Stomach smooth muscle (tissue), 2 donors: ENCODE measurements at regions not wholly inside any gene's neighbourhood (a gene's known extent, or its start where the extent isn't known, plus 50 kb on each side); places are given as distances from the start of the nearest gene placed in this dataset.

Experiments used
- H3K27ac ChIP-seq: one replicate; pipeline ENCODE4 v1.7.0; 2013; ENCODE audit warnings: mild to moderate bottlenecking, low read length, inconsistent platforms
- H3K27me3 ChIP-seq, 2 donors: one replicate each; pipeline ENCODE4 v1.7.0; 2013; ENCODE audit warnings: low read length in 2 of 2; ENCODE audit not compliant: insufficient read depth in 2 of 2, control insufficient read depth in 1 of 2
- H3K36me3 ChIP-seq, 2 donors: one replicate each; pipeline ENCODE4 v1.7.0; 2013; ENCODE audit warnings: low read length in 2 of 2; ENCODE audit not compliant: control insufficient read depth in 2 of 2, insufficient read depth in 2 of 2
- H3K4me1 ChIP-seq: one replicate; pipeline ENCODE4 v1.7.0; 2013; ENCODE audit warnings: low read length; ENCODE audit not compliant: control insufficient read depth, insufficient read depth
- H3K4me3 ChIP-seq, 2 donors: one replicate each; pipeline ENCODE4 v1.7.0; 2013; ENCODE audit warnings: low read length in 2 of 2
- H3K9ac ChIP-seq, 2 donors: one replicate each; pipeline ENCODE4 v1.7.0; 2013; ENCODE audit warnings: low read length in 2 of 2, mild to moderate bottlenecking in 1 of 2
- H3K9me3 ChIP-seq, 2 donors: one replicate each; pipeline ENCODE4 v1.7.0; 2013; ENCODE audit warnings: low read length in 2 of 2; ENCODE audit not compliant: control insufficient read depth in 2 of 2
- donor health status: healthy.
- donor health status: Pancreatic carcinoma.

- H3K4me3 ChIP-seq: no peak overlapping the region
- H3K36me3 ChIP-seq: no peaks in the 10 kb centered on the region
- H3K4me1 ChIP-seq: no peaks in the 10 kb centered on the region
- H3K27me3 ChIP-seq: peaks cover 6 to 9% of the 10 kb centered on the region in 2 donors
- no peaks in the 10 kb centered on the region for H3K9me3 ChIP-seq
- no peak overlapping the region for H3K9ac ChIP-seq
- no peak overlapping the region for H3K27ac ChIP-seq
Observed at GRCh38 chr16:86702824-86703588, 124.7 kb downstream of the FOXL1 start.

- H3K4me1 ChIP-seq: no peaks in the 10 kb centered on the region
- H3K9me3 ChIP-seq: peaks cover 0 to 5% of the 10 kb centered on the region in 2 donors
- no peaks in the 10 kb centered on the region for H3K36me3 ChIP-seq
- no peak overlapping the region for H3K9ac ChIP-seq
- H3K27me3 ChIP-seq: peaks cover 6 to 9% of the 10 kb centered on the region in 2 donors
- H3K27ac ChIP-seq: no peak overlapping the region
- H3K4me3 ChIP-seq: no peak overlapping the region
Observed at GRCh38 chr16:86704516-86704915, 126.2 kb downstream of the FOXL1 start.

- Histone ChIP-seq H3K27ac (no peak overlapping the region), H3K36me3 (no peaks in the 10 kb centered on the region), H3K9ac (no peak overlapping the region), H3K9me3 (peaks cover 0 to 8% of the 10 kb centered on the region in 2 donors), H3K27me3 (peaks cover 8 to 14% of the 10 kb centered on the region in 2 donors), H3K4me3 (no peak overlapping the region), H3K4me1 (no peaks in the 10 kb centered on the region)
Observed at GRCh38 chr16:86706726-86707125, 128.4 kb downstream of the FOXL1 start.

DNA sequence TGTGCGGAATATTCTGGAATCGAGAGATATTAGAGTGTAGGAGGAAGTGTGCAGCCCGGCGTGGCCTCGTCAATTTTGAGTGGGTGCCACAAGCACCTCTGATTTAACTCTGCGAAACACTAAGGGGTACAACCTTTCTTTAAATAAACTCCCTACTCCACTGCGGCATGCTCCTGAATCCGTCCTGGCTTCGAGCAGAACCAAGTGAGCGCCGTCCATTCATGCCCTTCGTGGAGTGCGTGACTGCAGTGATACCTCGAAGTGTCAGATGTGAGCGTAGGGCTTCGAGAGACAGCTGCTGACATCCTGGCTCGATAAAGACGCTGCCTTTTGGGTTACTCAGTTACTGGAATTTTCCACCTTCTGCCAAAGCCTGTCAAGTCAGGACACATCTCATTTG is 128.8 kb downstream of the FOXL1 start:
- H3K9me3 ChIP-seq: peaks cover 0 to 8% of the 10 kb centered on the region in 2 donors
- peaks cover 7 to 14% of the 10 kb centered on the region in 2 donors for H3K27me3 ChIP-seq
- no peaks in the 10 kb centered on the region for H3K36me3 ChIP-seq
- no peak overlapping the region for H3K27ac ChIP-seq
- no peak overlapping the region for H3K9ac ChIP-seq
- H3K4me1 ChIP-seq: no peaks in the 10 kb centered on the region
- no peak overlapping the region for H3K4me3 ChIP-seq

GRCh38 chr16:86707581-86707980 is 129.2 kb downstream of the FOXL1 start:
- no peak overlapping the region for H3K9ac ChIP-seq
- no peak overlapping the region for H3K27ac ChIP-seq
- peaks cover 10 to 14% of the 10 kb centered on the region in 2 donors for H3K27me3 ChIP-seq
- peaks cover 0 to 8% of the 10 kb centered on the region in 2 donors for H3K9me3 ChIP-seq
- H3K36me3 ChIP-seq: no peaks in the 10 kb centered on the region
- no peaks in the 10 kb centered on the region for H3K4me1 ChIP-seq
- H3K4me3 ChIP-seq: no peak overlapping the region

DNA sequence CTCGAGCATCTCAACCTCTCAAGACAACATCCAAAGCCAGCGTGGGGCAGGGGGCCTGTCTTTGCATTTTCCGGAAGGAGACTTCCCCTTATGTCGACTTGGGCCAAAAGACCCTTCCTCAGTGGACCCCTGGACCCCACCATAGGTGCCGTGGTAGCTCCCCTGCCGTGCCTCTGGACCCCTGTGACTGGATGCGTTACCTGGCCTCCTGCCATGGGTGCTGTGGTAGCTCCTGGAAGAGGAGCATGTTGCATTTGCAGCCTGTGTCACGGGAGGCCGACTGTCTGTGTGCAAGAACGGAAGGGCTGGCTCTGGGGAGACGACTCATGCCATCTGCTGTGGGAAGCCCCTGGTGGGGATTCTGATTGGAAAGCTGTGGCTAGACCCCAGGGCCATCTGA is 130.1 kb downstream of the FOXL1 start:
- Histone ChIP-seq H3K36me3 (no peaks in the 10 kb centered on the region), H3K4me1 (no peaks in the 10 kb centered on the region), H3K9me3 (peaks cover 0 to 8% of the 10 kb centered on the region in 2 donors), H3K27ac (no peak overlapping the region), H3K9ac (no peak overlapping the region), H3K4me3 (no peak overlapping the region), H3K27me3 (peaks cover 11 to 14% of the 10 kb centered on the region in 2 donors)

- Histone ChIP-seq H3K9me3 (peaks cover 0 to 8% of the 10 kb centered on the region in 2 donors), H3K9ac (no peak overlapping the region), H3K4me3 (no peak overlapping the region), H3K27ac (no peak overlapping the region), H3K27me3 (peaks cover 10 to 11% of the 10 kb centered on the region in 2 donors), H3K36me3 (no peaks in the 10 kb centered on the region), H3K4me1 (no peaks in the 10 kb centered on the region)
Observed at GRCh38 chr16:86709103-86709502, 130.8 kb downstream of the FOXL1 start.

GRCh38 chr16:86709902-86710601 is 131.7 kb downstream of the FOXL1 start:
- no peak overlapping the region for H3K4me3 ChIP-seq
- H3K4me1 ChIP-seq: no peaks in the 10 kb centered on the region
- no peaks in the 10 kb centered on the region for H3K36me3 ChIP-seq
- H3K9me3 ChIP-seq: peaks cover 0 to 8% of the 10 kb centered on the region in 2 donors
- H3K9ac ChIP-seq: no peak overlapping the region
- H3K27ac ChIP-seq: no peak overlapping the region
- peaks cover 10 to 11% of the 10 kb centered on the region in 2 donors for H3K27me3 ChIP-seq

- peaks cover 11 to 14% of the 10 kb centered on the region in 2 donors for H3K27me3 ChIP-seq
Observed at GRCh38 chr16:86710602-86710950, 132.2 kb downstream of the FOXL1 start.

GRCh38 chr16:86712158-86713009 is 134.0 kb downstream of the FOXL1 start:
- Histone ChIP-seq H3K4me1 (no peaks in the 10 kb centered on the region), H3K27ac (no peak overlapping the region), H3K36me3 (no peaks in the 10 kb centered on the region), H3K9me3 (peaks cover 2 to 10% of the 10 kb centered on the region in 2 donors), H3K9ac (no peak overlapping the region), H3K27me3 (peaks cover 12 to 14% of the 10 kb centered on the region in 2 donors), H3K4me3 (no peak overlapping the region)

More at GRCh38 chr16:86710602-86710950, 132.2 kb downstream of the FOXL1 start:
- H3K9ac ChIP-seq: no peak overlapping the region
- no peaks in the 10 kb centered on the region for H3K36me3 ChIP-seq
- H3K4me1 ChIP-seq: no peaks in the 10 kb centered on the region
- no peak overlapping the region for H3K4me3 ChIP-seq
- H3K9me3 ChIP-seq: peaks cover 0 to 8% of the 10 kb centered on the region in 2 donors
- no peak overlapping the region for H3K27ac ChIP-seq
